Mesodermal cell (in vitro differentiated cells): ENCODE measurements at regions not wholly inside any gene's neighbourhood (a gene's known extent, or its start where the extent isn't known, plus 50 kb on each side); places are given as distances from the start of the nearest gene placed in this dataset.

Source experiments
- H3K27ac ChIP-seq: 2 replicates; pipeline ENCODE4 v1.7.0; 2013; ENCODE audit warnings: mild to moderate bottlenecking, low read depth, low read length, moderate library complexity; ENCODE audit not compliant: severe bottlenecking
- H3K36me3 ChIP-seq: 2 replicates; pipeline ENCODE4 v1.7.1; 2013; ENCODE audit warnings: mild to moderate bottlenecking, low read length, moderate library complexity; ENCODE audit not compliant: control insufficient read depth, insufficient read depth
- H3K4me1 ChIP-seq: one replicate; pipeline ENCODE4 v1.7.1; 2013; ENCODE audit warnings: mild to moderate bottlenecking, low read length; ENCODE audit not compliant: insufficient read depth, control insufficient read depth, poor library complexity, severe bottlenecking
- H3K4me3 ChIP-seq: 2 replicates; pipeline ENCODE4 v1.7.0; 2013; ENCODE audit warnings: low read length, control low read depth, mild to moderate bottlenecking; ENCODE audit not compliant: insufficient read depth, poor library complexity, severe bottlenecking; ENCODE audit errors: extremely low read depth
- H3K9me3 ChIP-seq: 2 replicates; pipeline ENCODE4 v1.7.1; 2013; ENCODE audit warnings: mild to moderate bottlenecking, low read length, moderate library complexity; ENCODE audit not compliant: control insufficient read depth
- WGBS, 2 experiments: methylation state at CpG; one replicate each; pipeline ENCODE4 v1.1.5; 2013; ENCODE audit warnings: missing lambda C conversion rate in 2 of 2; ENCODE audit not compliant: insufficient coverage in 2 of 2; 5-methylcytosine and 5-hydroxymethylcytosine counted together

GRCh38 chr14:58730792-58731464, 93.2 kb downstream of the DACT1 start:
- Histone ChIP-seq H3K4me1 (peaks cover 11% of the 10 kb centered on the region), H3K36me3 (no peaks in the 10 kb centered on the region), H3K27ac (peak overlapping the region; percentile 73), H3K4me3 (no peak overlapping the region), H3K9me3 (no peaks in the 10 kb centered on the region)
- 83 to 86% methylated on average over 1 to 2 of the region's 5 CpGs for WGBS, 2 experiments

GRCh38 chr14:58731465-58732293, 93.9 kb downstream of the DACT1 start:
- Histone ChIP-seq H3K36me3 (no peaks in the 10 kb centered on the region), H3K9me3 (no peaks in the 10 kb centered on the region), H3K4me3 (no peak overlapping the region), H3K27ac (peak overlapping the region; percentile 73), H3K4me1 (peaks cover 11% of the 10 kb centered on the region)
- WGBS, 2 experiments: 88 to 91% methylated on average over 1 to 2 of the region's 2 CpGs

- H3K36me3 ChIP-seq: no peaks in the 10 kb centered on the region
- no peak overlapping the region for H3K4me3 ChIP-seq
- no peak overlapping the region for H3K27ac ChIP-seq
- no peaks in the 10 kb centered on the region for H3K9me3 ChIP-seq
- peaks cover 11% of the 10 kb centered on the region for H3K4me1 ChIP-seq
Observed at GRCh38 chr14:58732387-58732786, 94.6 kb downstream of the DACT1 start.

- peaks cover 20% of the 10 kb centered on the region for H3K4me1 ChIP-seq
- H3K9me3 ChIP-seq: no peaks in the 10 kb centered on the region
- no peak overlapping the region for H3K27ac ChIP-seq
- H3K4me3 ChIP-seq: no peak overlapping the region
- 100% methylated on average over 1 of the region's 1 CpG; no CpG with 5 or more reads in 1 of the 2 experiments for WGBS, 2 experiments
- H3K36me3 ChIP-seq: no peaks in the 10 kb centered on the region
Observed at GRCh38 chr14:58733451-58734208, 95.9 kb downstream of the DACT1 start.

- Histone ChIP-seq H3K36me3 (no peaks in the 10 kb centered on the region), H3K9me3 (no peaks in the 10 kb centered on the region), H3K4me3 (no peak overlapping the region), H3K27ac (no peak overlapping the region), H3K4me1 (peaks cover 33% of the 10 kb centered on the region)
- 86 to 93% methylated on average over 4 of the region's 4 CpGs for WGBS, 2 experiments
Observed at GRCh38 chr14:58735596-58735995, 97.8 kb downstream of the DACT1 start.

GRCh38 chr14:58736606-58737005, 98.8 kb downstream of the DACT1 start:
- Histone ChIP-seq H3K4me3 (no peak overlapping the region), H3K36me3 (no peaks in the 10 kb centered on the region), H3K4me1 (peaks cover 26% of the 10 kb centered on the region), H3K9me3 (no peaks in the 10 kb centered on the region), H3K27ac (no peak overlapping the region)
- 94 to 100% methylated on average over 2 to 3 of the region's 4 CpGs for WGBS, 2 experiments

- Histone ChIP-seq H3K4me3 (no peak overlapping the region), H3K4me1 (peaks cover 26% of the 10 kb centered on the region), H3K36me3 (no peaks in the 10 kb centered on the region), H3K27ac (no peak overlapping the region), H3K9me3 (no peaks in the 10 kb centered on the region)
- 96% methylated on average over 4 of the region's 5 CpGs for WGBS, 2 experiments
Observed at GRCh38 chr14:58737511-58737910, 99.7 kb downstream of the DACT1 start.

GRCh38 chr14:58738189-58738836, 100.6 kb downstream of the DACT1 start:
- no CpG with 5 or more reads among the region's 3 CpGs for WGBS, 2 experiments
- Histone ChIP-seq H3K9me3 (no peaks in the 10 kb centered on the region), H3K4me3 (no peak overlapping the region), H3K4me1 (peaks cover 26% of the 10 kb centered on the region), H3K36me3 (no peaks in the 10 kb centered on the region), H3K27ac (no peak overlapping the region)

- Histone ChIP-seq H3K4me1 (peaks cover 26% of the 10 kb centered on the region), H3K9me3 (no peaks in the 10 kb centered on the region), H3K36me3 (no peaks in the 10 kb centered on the region), H3K4me3 (no peak overlapping the region), H3K27ac (no peak overlapping the region)
- 90% methylated on average over 2 of the region's 2 CpGs; no CpG with 5 or more reads in 1 of the 2 experiments for WGBS, 2 experiments
Observed at GRCh38 chr14:58738876-58739275, 101.1 kb downstream of the DACT1 start.

GRCh38 chr14:58739674-58740073, 101.9 kb downstream of the DACT1 start:
- Histone ChIP-seq H3K4me1 (peaks cover 26% of the 10 kb centered on the region), H3K27ac (no peak overlapping the region)
- 86 to 93% methylated on average over 2 to 3 of the region's 3 CpGs for WGBS, 2 experiments

More at GRCh38 chr14:58739674-58740073, 101.9 kb downstream of the DACT1 start:
- H3K9me3 ChIP-seq: no peaks in the 10 kb centered on the region
- H3K36me3 ChIP-seq: no peaks in the 10 kb centered on the region
- no peak overlapping the region for H3K4me3 ChIP-seq
